NB4 (cell line): ENCODE measurements at regions not wholly inside any gene's neighbourhood (a gene's known extent, or its start where the extent isn't known, plus 50 kb on each side); places are given as distances from the start of the nearest gene placed in this dataset.
"Not testable (repeated sequence)": the region's sequence is repeated elsewhere in the genome, so short reads cannot be mapped to it uniquely, and the experiment has no call there.

Source experiments
- DNase-seq: peaks from one replicate; pipeline ENCODE4 v3.0.0; 2010; ENCODE audit warnings: low read depth
- H3K4me3 ChIP-seq: one replicate; pipeline ENCODE4 v1.5.1; 2011; ENCODE audit warnings: mild to moderate bottlenecking, low read depth, low read length, moderate library complexity
- MYC ChIP-seq: IDR thresholded peaks from 2 replicates; pipeline ENCODE4 v1.6.1; 2011; ENCODE audit warnings: low read depth, low read length
- POLR2A ChIP-seq: IDR thresholded peaks from 2 replicates; pipeline ENCODE4 v1.6.1; 2011; ENCODE audit warnings: mild to moderate bottlenecking; ENCODE audit not compliant: insufficient read length; ENCODE audit errors: extremely low read depth
- TF ChIP-seq, protein P1 (sequence below): IDR thresholded peaks from 2 replicates; pipeline ENCODE4 v1.6.1; 2011; ENCODE audit warnings: low read depth, low read length
- TF ChIP-seq, protein P2 (sequence below): IDR thresholded peaks from one replicate; pipeline ENCODE4 v1.5.1; 2012; ENCODE audit warnings: low read depth, low read length

DNA sequence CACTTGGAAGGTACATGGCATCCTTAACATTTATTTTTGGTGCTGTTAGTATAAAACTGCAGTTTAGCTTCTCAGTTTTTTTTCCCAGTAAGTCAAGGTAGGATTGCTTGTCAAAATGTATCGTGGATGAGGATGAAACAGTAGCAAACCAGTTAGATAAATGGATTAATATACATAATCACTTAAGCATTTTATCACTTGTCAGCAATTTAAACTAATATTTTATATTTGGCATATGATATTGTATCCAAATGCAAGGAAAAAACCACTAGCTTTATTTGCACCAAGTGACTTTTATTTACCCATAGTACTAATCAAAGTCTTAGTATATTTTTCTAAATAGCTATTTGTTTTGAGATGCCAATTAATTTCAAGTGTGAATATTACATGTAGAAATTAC is 137.7 kb upstream of the XIRP2 start:
- no peak for DNase-seq
- TF ChIP-seq, protein P1, sequence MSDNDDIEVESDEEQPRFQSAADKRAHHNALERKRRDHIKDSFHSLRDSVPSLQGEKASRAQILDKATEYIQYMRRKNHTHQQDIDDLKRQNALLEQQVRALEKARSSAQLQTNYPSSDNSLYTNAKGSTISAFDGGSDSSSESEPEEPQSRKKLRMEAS = no peak
- no peak for TF ChIP-seq POLR2A
- TF ChIP-seq, protein P2, sequence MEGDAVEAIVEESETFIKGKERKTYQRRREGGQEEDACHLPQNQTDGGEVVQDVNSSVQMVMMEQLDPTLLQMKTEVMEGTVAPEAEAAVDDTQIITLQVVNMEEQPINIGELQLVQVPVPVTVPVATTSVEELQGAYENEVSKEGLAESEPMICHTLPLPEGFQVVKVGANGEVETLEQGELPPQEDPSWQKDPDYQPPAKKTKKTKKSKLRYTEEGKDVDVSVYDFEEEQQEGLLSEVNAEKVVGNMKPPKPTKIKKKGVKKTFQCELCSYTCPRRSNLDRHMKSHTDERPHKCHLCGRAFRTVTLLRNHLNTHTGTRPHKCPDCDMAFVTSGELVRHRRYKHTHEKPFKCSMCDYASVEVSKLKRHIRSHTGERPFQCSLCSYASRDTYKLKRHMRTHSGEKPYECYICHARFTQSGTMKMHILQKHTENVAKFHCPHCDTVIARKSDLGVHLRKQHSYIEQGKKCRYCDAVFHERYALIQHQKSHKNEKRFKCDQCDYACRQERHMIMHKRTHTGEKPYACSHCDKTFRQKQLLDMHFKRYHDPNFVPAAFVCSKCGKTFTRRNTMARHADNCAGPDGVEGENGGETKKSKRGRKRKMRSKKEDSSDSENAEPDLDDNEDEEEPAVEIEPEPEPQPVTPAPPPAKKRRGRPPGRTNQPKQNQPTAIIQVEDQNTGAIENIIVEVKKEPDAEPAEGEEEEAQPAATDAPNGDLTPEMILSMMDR = no peak
- H3K4me3 ChIP-seq = no peak overlapping the region

DNA sequence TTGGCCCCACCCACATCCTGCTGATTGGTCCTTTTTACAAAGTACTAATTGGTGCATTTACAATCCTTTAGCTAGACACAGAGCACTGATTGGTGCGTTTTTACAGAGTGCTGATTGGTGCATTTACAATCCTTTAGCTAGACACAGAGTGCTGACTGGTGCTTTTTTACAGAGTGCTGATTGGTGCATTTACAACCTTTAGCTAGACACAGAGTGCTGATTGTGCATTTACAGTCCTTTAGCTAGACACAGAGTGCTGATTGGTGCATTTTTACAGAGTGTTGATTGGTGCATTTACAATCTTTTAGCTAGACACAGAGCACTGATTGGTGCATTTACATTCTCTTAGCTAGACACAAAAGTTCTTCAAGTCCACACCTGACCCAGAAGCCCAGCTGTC is 144.2 kb upstream of the XIRP2 start:
- not testable (repeated sequence) for DNase-seq, H3K4me3 ChIP-seq

DNA sequence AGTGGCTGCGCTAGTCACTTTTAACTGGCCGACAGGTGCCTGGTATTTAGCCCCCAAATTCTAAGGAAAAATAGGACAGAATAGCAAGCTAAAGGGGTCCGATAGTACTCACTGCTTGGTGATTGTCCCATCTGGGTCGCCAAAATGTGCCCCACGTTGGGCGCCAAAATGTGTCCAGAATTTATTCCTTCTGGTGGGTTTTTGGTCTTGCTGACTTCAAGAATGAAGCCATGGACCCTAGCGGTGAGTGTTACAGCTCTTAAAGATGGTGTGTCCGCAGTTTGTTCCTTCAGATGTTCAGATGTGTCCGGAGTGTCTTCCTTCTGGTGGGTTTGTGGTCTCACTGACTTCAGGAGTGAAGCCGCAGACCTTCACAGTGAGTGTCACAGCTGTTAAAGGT is 144.8 kb upstream of the XIRP2 start:
- not testable (repeated sequence) for DNase-seq, H3K4me3 ChIP-seq

DNA sequence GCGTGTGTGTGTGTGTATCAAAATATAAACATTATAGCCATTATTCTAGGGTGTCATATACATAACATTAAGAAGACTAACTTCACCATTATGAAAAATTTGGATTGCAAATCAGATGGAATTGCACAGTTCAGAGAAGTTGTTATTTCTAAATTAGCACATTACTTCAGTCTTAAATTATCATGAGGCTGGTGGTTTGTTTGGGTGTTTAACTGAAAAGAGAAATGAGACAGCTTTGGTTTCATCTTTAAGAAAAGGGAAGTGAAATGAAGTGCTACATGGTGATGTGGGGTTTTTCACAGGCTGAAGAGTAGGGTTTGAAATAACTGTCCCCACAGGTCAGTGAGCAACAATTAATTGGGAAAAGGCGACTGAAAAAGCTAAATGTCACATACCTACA is 161.2 kb upstream of the XIRP2 start:
- TF ChIP-seq, protein P2 = no peak
- no peak for TF ChIP-seq MYC
- TF ChIP-seq POLR2A = no peak
- TF ChIP-seq, protein P1 = no peak
- no peak overlapping the region for H3K4me3 ChIP-seq
- no peak for DNase-seq

- no peak overlapping the region for H3K4me3 ChIP-seq
- TF ChIP-seq MYC (no peak), POLR2A (no peak)
- TF ChIP-seq, protein P2 = no peak
- TF ChIP-seq, protein P1 = no peak
- no peak for DNase-seq
Measured at GRCh38 chr2:166725927-166726924, 162.1 kb upstream of the XIRP2 start.

- DNase-seq = no peak
- H3K4me3 ChIP-seq = no peak overlapping the region
- TF ChIP-seq POLR2A = no peak
- TF ChIP-seq MYC = no peak
- TF ChIP-seq, protein P2 = no peak
- TF ChIP-seq, protein P1 = no peak
Measured at GRCh38 chr2:166716968-166717367, 171.3 kb upstream of the XIRP2 start.

DNA sequence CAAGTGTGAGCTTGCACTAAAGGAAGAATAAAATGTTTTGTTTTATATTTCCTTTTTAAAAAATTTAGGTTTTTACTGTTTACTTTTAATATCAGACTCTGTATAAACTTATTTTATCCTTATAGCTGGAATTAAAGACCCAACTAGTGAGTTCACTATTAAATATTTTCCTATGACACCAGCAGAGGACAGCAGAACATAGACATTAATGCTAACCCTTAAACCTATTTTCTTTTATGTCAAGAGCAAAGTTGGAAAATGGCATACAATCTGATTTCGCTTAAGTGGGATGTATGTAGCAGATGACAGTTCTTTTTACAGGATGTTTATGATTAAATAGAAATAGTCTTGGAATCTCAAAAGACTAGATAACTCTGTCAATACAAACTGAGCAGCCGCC is 188.2 kb upstream of the XIRP2 start:
- TF ChIP-seq, protein P1 = no peak
- TF ChIP-seq POLR2A (no peak), MYC (no peak)
- TF ChIP-seq, protein P2 = no peak
- DNase-seq = no peak
- no peak overlapping the region for H3K4me3 ChIP-seq
